ENCODE measurements at regions not wholly inside any gene's neighbourhood (a gene's known extent, or its start where the extent isn't known, plus 50 kb on each side); places are given as distances from the start of the nearest gene placed in this dataset.

- DNase-seq (ENCODE audit: low read depth): no peak
- TF ChIP-seq, protein P1, sequence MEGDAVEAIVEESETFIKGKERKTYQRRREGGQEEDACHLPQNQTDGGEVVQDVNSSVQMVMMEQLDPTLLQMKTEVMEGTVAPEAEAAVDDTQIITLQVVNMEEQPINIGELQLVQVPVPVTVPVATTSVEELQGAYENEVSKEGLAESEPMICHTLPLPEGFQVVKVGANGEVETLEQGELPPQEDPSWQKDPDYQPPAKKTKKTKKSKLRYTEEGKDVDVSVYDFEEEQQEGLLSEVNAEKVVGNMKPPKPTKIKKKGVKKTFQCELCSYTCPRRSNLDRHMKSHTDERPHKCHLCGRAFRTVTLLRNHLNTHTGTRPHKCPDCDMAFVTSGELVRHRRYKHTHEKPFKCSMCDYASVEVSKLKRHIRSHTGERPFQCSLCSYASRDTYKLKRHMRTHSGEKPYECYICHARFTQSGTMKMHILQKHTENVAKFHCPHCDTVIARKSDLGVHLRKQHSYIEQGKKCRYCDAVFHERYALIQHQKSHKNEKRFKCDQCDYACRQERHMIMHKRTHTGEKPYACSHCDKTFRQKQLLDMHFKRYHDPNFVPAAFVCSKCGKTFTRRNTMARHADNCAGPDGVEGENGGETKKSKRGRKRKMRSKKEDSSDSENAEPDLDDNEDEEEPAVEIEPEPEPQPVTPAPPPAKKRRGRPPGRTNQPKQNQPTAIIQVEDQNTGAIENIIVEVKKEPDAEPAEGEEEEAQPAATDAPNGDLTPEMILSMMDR (IDR thresholded peaks at IDR 0.05; ENCODE audit: low read depth, low read length, missing control alignments): no peak
- in situ Hi-C loops (cut with HindIII; ENCODE audit: low sequenced_read_pairs): no loop called here
- no peak overlapping the region for H3K4me3 ChIP-seq (ENCODE audit: low read depth, low read length)
These were observed 371.5 kb upstream of the KLF4 start for GRCh38 chr9:107861075-107861474.

GRCh38 chr9:107858260-107858659, 368.7 kb upstream of the KLF4 start:
- no peak for DNase-seq (ENCODE audit: low read depth)
- H3K4me3 ChIP-seq (ENCODE audit: low read depth, low read length): no peak overlapping the region
- TF ChIP-seq, protein P1 (IDR thresholded peaks at IDR 0.05; ENCODE audit: low read depth, low read length, missing control alignments): no peak
- in situ Hi-C loops (cut with HindIII; ENCODE audit: low sequenced_read_pairs): no loop called here

- no peak for DNase-seq (ENCODE audit: low read depth)
- H3K4me3 ChIP-seq (ENCODE audit: low read depth, low read length): no peak overlapping the region
- in situ Hi-C loops (cut with HindIII; ENCODE audit: low sequenced_read_pairs): no loop called here
- TF ChIP-seq, protein P1 (IDR thresholded peaks at IDR 0.05; ENCODE audit: low read depth, low read length, missing control alignments): no peak
These were observed 367.1 kb upstream of the KLF4 start for GRCh38 chr9:107856633-107857032.

GRCh38 chr9:107855164-107855563, 365.6 kb upstream of the KLF4 start:
- H3K4me3 ChIP-seq (ENCODE audit: low read depth, low read length): no peak overlapping the region
- TF ChIP-seq, protein P1 (IDR thresholded peaks at IDR 0.05; ENCODE audit: low read depth, low read length, missing control alignments): no peak
- in situ Hi-C loops (cut with HindIII; ENCODE audit: low sequenced_read_pairs): no loop called here
- no peak for DNase-seq (ENCODE audit: low read depth)

DNA sequence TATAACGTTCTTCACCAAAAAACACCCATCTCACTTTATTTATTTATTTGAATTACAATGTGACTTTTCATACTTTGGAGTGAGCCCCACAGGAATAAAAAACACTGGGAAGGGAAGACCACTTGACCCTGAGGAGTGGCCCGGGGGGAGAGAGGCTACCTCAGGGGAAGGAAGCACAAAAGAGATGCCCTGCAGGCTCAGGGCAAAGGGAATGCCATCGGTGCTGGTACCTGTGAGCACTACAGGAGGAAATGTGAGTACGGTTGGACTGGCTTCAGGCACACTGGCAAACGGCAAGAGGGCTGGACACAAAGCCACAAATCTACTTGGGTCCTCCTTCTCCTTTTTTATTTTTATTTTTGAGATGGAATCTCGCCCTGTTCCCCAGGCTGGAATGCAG, 363.9 kb upstream of the KLF4 start:
- in situ Hi-C loops (cut with HindIII; ENCODE audit: low sequenced_read_pairs): no loop called here
- no peak for DNase-seq (ENCODE audit: low read depth)

DNA sequence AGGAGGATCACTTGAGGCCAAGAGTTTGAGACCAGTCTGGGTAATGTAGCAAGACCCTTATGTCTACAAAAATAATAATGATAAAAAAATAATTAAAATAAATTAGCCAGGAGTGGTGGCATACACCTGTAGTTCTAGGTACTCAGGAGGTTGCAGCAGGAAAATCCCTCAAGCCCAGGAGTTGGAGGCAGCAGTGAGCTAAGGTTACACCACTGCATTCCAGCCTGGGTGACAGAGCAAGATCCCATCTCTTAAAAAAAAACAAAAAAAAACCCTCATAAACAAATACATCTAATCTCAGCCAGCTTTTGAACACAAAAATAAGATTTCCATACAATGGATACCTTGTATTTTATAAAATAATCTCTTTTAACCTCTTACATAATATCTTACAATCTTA, 363.3 kb upstream of the KLF4 start:
- H3K4me3 ChIP-seq (ENCODE audit: low read depth, low read length): no peak overlapping the region
- in situ Hi-C loops (cut with HindIII; ENCODE audit: low sequenced_read_pairs): no loop called here
- TF ChIP-seq, protein P1 (IDR thresholded peaks at IDR 0.05; ENCODE audit: low read depth, low read length, missing control alignments): no peak
- DNase-seq (ENCODE audit: low read depth): no peak

More for the DNA sequence above, 363.9 kb upstream of the KLF4 start:
- TF ChIP-seq, protein P1 (IDR thresholded peaks at IDR 0.05; ENCODE audit: low read depth, low read length, missing control alignments): no peak
- no peak overlapping the region for H3K4me3 ChIP-seq (ENCODE audit: low read depth, low read length)

- DNase-seq (ENCODE audit: low read depth): no peak
- no peak overlapping the region for H3K4me3 ChIP-seq (ENCODE audit: low read depth, low read length)
- TF ChIP-seq, protein P1 (IDR thresholded peaks at IDR 0.05; ENCODE audit: low read depth, low read length, missing control alignments): no peak
- in situ Hi-C loops (cut with HindIII; ENCODE audit: low sequenced_read_pairs): no loop called here
These were observed 361.1 kb upstream of the KLF4 start for GRCh38 chr9:107850653-107851052.

Data from astrocyte of the cerebellum (primary cell).